GM12892 (cell line): ENCODE measurements at regions not wholly inside any gene's neighbourhood (a gene's known extent, or its start where the extent isn't known, plus 50 kb on each side); places are given as distances from the start of the nearest gene placed in this dataset.

Experiments
- POLR2A ChIP-seq: IDR thresholded peaks from 2 replicates; pipeline ENCODE4 v1.6.1; 2011; ENCODE audit warnings: low read depth, low read length, control low read depth
- POLR2AphosphoS5 ChIP-seq: IDR thresholded peaks from 2 replicates; pipeline ENCODE4 v1.6.1; 2011; ENCODE audit warnings: low read depth, low read length, control low read depth

- TF ChIP-seq POLR2A, result no peak
- no peak for TF ChIP-seq POLR2AphosphoS5
Observed at GRCh38 chr2:164000176-164000575, 264.4 kb upstream of the FIGN start.
